ENCODE measurements at regions not wholly inside any gene's neighbourhood (a gene's known extent, or its start where the extent isn't known, plus 50 kb on each side); places are given as distances from the start of the nearest gene placed in this dataset.

- no peak for TF ChIP-seq CTCF (IDR thresholded peaks at IDR 0.05)
- no peak for TF ChIP-seq POLR2A (IDR thresholded peaks at IDR 0.05)
Observed at GRCh38 chr6:71028877-71029252, 72.0 kb upstream of the B3GAT2 start.

All from lower leg skin (tissue), 3 donors.